Stimulated activated CD8-positive, alpha-beta memory T cell treated with anti-CD3 and anti-CD28 coated beads, Interleukin-12 subunit alpha, Interleukin-12 subunit beta, amount 100 ng/mL, for 24 hours (primary cell): ENCODE measurements at regions not wholly inside any gene's neighbourhood (a gene's known extent, or its start where the extent isn't known, plus 50 kb on each side); places are given as distances from the start of the nearest gene placed in this dataset.

Experiments
- DNase-seq: peaks from one replicate; pipeline ENCODE4 v3.0.0-alpha.2; 2020; ENCODE audit errors: extremely low read depth

DNA sequence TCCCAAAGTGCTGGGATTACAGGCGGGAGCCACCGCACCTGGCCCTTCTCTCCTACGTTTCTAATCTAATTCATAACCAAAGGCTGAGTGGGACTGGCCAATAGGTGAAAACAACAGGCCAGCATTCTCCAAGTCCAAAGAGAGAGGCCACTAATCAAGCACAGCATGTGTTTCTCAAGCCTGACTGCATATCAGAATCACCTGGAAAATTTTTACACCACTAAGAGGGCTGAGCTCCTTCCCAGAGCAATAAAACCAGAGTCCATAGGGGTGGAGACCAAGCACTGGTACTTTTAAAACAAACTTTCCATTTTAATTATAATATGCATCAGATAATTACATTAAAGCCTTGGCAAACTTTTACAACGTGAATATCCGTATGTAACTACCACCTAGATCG, 254.4 kb downstream of the OPA1 start:
- no peak for DNase-seq

DNA sequence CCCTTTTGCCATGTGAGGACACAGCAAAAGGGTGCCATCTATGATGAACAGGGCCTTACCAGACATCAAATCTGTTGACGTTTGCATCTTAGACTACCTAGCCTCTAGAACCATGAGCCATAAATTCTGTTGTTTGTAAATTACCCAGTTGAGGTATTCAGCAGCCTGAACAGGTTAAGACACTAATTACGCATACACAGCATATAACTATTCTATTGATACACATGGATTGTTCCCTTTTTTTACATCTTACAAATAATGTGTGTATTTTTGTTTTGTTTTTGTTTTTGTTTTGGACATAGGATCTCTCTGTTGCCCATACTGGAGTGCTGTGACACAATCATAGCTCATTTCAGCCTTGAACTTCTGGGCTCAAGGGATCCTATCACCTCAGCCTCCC, 255.5 kb downstream of the OPA1 start:
- no peak for DNase-seq

DNA sequence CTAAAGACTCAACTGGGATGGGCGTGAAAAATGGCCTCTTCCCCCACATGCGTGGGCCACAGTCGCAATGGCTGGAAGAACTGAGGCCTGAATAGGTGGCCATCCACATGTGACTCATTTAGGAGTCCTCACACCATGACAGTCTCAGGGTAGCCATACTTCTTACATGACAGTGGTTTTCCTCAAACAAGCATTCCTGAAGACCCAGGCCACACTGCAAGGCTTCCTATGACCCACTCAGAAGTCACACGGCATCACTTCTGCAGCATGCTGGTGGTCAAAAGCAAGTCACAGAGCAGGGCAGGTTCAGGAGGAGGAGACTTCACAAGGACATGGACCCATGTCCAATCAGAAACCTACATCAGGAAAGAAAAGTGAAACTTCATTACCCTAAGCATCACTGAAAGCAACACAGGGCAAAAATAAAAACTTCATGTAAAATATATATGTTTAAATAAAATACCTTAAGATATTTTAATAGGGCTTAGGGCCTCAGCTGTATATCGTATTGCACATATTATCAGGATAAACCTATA, 257.1 kb downstream of the OPA1 start:
- no peak for DNase-seq

DNA sequence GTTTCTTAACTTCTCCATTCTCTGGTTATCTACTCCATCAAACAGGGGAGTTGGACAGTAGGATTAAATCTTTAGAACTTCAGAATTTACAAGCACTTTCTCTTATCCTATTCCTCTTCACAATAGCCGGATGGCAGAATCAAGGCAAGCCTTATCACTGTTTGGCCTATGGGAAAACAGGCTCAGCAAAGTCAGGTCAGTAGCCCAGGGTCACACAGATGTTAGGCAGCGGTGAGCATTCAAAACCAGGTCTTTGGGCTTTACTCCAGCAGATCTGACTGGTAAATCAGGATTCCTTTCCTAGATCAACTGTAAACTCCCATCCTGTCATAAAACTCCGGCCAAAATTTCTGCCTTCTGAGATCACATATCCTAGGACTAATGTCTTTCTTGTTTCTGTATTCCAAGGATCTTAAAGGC, 258.4 kb downstream of the OPA1 start:
- no peak for DNase-seq

DNA sequence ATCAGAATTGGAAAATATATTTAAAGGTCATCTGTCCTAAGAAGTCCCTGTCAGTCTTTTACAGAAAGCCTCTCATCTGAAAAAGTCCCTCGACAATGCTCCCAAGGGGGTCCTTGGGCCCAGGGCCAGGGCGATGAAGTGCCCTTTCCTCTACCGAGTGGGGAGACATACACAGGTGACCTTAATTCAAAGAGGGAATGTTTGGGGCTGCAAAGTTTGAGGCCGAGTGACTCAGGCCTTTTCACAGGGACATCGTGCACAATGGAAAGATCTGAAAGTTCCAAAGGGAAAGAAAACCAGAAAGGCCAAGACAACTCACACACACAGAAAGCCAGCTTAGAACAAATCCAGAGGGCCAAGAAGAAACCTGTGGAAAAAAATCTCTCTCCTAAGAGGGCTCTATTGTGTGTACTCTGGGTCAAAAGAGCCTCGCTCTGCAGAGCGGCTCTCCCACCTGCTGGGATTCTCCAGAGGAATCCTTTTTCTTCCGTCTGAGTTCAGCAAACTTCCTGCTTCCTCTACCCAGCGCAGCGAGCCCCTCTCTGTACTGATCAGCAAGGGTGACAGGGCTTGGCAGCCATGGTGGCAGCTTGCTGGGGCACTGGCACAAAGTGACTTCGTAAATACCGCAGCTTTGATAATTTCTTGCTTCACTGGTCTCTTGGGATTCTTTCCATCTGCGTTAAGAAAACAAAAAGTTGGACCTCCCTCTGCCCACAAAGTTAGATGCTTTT, 259.1 kb downstream of the OPA1 start:
- DNase-seq: no peak

DNA sequence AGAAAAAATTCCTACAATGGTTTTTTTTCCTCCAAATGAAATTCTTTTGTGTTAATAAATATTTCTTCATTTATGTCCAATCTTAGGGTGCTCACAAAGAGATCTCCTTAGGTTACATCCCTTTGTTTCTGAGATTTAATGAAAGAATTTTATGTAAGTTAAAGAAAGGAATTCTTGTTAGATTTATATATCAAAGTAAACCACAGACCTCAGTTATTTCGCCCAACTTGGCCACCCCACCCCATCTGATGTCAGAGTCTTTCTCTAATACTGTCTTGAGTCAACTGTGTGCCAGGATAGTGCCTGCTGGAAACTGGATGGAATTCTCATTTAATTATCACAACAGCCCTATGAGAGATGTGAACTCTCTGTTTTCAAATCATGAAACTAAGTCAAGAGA, 259.9 kb downstream of the OPA1 start:
- no peak for DNase-seq

DNA sequence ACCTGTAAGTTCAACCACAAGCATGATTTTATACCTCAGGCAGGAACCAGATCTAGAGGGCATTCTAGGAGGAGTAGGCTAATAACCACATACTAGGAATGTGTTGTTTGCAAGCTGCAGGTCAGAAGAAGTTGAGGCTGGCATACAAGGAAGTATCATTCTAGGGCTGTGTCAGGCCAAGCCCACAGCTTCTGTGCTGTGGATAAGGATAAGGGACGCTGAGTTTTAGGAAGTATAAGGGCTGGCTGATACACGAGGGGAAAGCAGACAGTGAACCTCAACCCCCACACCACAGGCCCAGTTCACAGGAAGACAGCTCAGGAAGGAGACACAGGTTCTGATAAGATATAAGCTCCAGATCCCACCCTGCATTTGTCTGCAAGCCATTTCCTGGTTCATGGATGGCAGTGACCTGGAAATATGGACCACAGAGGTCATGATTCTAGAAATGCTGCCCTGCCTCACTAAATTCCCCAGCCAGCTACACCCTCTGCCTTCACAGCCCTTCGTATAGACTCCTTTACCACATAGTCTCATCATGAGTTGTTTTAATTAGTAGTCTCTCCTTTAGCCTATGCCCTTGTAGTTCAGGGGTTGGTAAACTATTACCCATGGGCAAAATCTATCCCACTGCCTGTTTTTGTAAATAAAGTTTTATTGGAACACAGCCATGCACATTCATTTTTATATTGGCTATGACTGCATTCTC, 260.7 kb downstream of the OPA1 start:
- DNase-seq: no peak

DNA sequence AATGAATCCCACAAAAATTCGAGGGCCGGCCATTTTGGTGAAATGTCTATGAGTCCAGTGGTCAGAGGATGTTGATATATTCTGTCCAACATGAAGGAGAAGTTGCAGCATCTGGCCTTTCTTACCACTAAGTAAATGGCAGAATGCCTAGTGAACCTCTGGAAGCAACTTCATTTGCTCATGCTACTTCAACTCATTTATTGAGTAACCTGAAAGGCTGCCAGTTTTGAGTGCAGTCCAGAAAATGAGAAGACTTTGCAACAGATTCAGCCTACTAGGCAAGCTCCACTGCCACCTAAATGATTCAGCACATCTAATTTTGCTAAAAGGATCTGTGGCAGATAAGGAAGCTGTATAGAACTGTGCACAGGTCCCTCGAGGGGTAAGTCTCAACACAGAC, 265.0 kb downstream of the OPA1 start:
- DNase-seq: no peak

DNA sequence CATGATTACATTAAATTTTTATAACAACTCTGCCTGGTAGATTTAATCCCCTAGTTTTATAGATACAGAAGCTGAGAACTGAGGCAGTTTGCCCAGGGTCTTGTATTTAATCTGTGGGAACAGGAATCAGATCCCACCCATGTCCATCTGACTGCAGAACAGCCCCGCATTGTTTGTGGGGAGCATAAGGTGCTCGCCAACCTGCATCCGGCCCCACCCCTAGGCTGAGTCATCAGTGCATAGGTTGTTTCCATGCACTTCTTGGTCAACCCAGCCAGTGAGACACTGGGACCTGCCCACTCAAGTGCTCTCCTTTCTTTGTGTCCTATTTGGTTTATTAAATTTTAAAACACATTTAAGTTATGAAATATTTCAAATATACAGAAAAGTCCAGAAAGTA, 266.2 kb downstream of the OPA1 start:
- DNase-seq: no peak

DNA sequence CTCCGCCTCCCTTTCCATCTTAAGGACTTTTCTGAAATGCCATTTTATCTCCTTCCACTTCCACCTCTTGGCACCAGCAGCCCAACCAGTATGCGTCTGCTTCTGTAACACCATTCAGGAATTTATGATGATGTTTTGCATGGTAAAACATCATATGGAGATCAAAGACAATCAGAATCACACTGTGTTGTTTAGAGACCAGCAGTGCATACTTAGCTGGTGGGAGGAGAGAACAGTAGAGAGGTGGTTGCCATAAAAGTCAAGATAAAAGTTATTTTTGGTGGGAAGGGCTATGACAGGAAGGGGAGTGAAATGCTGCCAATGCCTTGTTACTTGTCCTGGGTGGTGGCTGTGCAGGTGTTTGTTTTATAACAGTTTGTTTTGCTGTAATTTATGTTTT, 268.0 kb downstream of the OPA1 start:
- DNase-seq: no peak

DNA sequence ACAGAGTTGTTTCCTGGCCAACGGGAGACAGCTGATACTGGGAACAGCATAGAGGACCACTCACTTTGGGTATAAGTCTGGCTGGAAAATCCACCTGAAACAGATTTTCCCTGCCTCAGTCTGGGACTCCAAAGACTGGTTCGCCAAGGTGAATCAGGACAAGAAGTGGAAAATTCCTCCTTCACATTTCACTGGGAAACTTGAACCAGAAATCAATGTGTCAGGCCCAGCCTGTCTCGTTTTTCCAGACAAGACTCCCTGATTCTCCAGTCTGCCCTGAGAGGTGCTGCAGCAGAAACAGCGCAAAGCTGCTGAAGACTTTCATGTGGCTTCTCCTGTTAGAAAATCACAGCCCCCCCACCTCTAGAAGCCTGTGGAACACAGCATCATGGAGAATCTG, 269.8 kb downstream of the OPA1 start:
- DNase-seq: no peak

DNA sequence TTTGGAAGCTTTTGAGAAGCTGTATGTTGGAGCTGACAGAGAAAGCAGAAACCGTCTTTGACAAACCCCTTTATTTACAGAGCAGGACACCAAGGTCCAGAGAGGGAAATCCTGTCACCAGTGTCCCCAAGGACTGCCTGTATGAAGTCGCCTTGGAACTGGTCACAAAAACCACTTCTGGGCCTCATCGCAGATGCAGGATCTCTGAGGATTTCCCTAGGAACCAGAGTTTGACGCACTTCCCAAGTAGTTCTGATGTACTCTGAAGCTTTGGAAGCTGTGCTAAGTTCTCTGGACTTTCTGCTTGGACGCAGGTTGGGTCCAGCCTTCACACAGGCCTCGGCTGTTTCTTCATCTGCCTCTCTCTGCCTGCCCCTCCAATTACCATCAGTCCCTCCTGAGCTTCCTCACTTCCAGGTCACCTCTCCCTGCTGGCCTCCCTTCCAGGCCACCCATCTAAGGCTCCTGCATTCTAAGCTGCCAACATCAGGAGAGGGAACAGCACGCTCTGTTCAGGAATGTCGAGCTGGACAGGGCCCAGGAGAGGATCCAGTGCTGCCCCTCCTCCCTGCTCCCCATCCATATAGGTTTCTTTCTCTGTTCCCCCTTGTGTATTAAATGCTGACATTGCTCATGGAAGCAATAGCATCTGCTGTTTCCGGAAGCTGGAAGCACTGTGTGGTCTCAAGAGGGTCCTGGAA, 270.8 kb downstream of the OPA1 start:
- no peak for DNase-seq

DNA sequence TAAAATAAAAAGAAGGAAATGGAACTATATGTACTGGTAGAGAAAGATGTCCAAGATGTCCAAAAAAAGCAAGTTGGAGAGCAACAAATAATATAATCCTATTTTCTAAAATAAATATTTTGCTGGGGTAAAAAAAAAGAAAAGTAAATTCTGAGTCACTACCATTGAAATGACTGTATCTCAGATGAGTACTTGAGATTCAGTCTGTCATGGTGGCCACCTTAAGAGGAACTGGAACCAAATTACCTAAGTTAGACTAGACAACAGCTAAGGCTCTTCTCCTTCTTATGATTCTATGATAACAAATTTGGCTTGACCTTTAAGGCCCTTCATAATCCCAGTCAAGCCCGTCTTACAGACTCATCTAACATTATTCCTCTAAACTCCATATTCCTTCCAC, 270.6 kb upstream of the HES1 start:
- DNase-seq: no peak

DNA sequence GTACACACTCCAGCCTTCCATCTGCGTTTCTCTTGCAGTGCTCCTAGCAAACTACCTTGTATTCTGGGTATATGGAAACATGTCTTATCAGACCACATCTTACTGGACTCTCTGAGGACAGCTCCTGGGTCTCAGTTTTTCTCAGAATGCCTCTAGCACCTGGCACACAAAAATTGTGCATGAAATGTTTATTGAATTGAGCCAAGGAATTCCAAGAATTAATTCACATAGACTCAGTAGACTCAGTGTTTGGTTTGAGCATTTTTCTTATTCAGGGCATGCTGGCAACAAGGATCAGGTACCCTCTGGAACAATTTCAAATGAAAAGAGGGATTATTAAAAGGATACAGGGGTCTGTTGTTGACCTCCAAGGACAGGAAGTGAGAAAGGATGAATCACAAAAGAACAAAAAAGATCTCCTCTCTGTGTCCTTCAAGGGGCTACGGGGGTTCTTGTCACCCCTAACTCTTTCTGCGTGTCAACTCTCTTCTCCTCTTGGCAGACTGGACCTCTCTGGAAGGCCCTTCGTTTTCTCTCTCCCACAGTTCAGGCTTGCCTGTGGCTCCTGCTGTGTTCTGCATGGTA, 270.0 kb upstream of the HES1 start:
- DNase-seq: no peak

DNA sequence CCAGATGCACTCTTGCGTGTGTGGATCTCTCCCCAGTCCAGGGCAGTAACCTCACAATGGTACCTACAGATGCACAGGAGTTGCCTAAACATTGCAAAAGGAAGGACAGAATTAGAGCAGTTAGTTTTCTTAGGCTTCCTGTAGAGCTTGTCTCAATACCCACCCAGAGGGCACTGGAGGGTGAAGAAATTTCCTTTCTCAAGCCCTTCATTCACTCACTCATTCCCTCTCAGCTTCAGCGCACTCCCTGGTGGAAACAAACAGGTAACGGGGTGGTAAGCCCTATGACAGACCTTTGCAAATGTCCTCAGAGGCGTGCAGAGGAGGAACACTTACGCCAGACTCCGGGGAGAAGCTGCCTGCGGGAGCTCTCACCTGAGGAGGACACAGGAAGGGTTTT, 267.4 kb upstream of the HES1 start:
- no peak for DNase-seq

DNA sequence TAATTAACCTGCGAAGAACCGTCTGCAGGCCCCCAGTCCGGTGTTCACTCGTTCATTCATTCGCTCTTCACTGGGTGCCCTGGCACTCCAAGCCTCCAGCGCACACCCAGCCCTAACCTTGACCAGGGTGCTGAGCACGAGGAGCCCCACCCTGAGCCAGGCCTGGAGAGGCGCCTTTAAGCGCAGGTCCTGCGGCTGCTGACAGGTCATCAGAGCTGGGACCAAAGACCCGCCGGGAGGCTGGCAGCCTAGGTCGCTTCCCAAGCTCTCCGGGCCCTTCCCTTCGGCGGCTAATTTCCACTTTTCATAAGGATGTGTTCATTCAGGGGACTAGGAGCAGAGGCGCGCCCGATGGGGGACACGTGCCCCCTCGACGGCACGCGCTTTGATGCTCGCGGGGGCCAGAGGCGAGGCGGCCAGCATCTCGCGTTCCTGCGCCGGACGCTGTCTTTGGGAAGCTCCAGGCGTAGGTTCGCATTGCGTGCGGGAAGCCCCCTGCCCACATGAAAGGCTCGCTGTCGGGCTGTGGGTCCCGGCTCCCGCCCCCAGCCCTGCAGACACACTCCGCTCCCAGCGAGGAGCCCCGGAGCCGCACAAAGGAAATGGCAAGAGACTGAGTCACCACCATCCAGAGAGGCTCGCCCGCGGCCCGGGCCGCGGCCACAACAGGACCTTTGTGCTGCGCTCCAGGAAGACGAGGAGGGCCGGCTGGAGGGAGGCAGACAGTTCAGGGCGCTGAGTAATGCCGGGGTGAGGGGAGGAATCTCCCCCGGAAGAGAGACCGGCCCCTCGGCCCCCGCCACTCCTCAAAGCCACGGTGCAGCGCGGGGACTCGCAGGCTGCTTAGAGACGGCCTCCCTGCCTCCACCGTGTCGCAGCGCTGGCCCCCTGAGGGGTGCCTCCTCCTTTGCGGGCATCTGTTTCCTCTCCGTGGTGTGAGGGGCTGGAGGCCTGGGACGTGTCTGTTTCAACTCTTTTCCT, 266.4 kb upstream of the HES1 start:
- DNase-seq: no peak

DNA sequence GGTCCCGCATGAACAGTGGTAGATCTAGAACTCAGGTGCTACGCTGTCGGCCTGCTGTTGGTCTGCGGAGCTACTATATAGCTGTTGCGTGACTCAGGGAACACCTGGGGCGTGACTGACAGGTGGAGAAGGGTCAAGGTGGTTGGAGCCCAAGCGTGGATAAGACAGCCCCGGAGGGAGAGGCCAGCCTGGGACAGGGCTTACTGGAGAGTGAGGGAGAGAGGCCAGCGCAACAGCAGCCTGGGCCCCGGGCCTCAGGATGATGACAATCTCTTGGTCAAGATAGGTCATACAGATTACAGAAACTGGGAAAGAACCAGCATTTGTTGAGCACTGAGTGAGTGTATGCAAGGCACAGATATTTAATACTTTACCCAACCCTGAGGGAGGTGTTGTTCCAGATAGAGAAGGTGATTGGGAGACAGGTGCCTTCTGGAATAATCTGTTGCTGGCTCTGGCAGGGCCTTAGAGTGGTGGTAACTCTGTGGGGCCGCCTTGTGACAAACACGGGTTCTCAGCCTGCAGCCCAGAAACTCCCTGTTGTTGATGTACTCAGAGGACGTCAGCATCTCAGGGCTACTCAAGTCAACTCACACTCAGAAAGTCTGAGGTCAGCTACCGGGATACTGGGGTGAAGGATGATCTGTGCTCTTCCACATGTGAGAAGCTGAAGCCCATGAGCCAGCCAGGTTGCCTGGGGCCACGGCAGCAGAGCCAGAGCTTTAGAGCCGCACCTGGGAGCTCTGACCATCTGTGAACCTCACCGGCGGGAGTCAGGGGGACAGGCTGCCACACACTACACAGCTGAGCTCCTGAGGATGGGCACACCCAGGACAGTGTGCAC, 265.4 kb upstream of the HES1 start:
- no peak for DNase-seq

DNA sequence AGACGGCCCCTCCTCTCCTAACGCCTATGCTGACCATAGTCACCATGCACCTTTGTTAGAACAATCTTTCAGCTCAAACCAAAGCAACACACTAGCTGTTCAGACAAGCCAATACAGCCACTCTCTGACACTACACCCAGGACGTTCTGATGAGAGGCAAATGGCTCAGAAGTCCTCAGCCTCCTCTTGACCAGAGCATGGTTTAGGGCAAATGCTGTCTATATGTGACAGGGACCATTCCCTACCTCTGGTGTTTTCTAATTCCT, 264.8 kb upstream of the HES1 start:
- DNase-seq: no peak

DNA sequence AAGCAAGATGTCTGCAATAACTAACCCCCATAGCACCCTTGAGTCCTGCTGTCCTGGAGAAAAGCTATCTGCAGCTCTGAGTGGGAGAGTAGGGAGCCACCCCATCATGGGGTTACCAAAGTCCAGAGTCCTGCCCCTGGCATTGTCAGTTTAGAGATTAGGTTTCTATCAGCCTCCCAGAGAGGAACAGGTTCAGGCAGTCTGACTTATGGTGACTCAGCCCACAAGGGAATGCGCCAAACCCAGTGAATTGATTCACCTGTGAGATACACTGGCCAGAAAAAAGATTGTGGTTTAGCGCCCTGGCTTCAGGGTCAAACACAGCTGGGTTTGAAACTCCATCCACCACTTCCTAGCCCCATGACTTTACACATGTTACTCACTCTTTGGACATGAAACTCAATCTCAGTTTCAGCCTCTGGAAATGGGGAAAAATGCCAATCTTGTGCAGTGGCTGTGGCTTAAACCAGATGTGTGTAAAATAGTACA, 263.6 kb upstream of the HES1 start:
- DNase-seq: no peak

DNA sequence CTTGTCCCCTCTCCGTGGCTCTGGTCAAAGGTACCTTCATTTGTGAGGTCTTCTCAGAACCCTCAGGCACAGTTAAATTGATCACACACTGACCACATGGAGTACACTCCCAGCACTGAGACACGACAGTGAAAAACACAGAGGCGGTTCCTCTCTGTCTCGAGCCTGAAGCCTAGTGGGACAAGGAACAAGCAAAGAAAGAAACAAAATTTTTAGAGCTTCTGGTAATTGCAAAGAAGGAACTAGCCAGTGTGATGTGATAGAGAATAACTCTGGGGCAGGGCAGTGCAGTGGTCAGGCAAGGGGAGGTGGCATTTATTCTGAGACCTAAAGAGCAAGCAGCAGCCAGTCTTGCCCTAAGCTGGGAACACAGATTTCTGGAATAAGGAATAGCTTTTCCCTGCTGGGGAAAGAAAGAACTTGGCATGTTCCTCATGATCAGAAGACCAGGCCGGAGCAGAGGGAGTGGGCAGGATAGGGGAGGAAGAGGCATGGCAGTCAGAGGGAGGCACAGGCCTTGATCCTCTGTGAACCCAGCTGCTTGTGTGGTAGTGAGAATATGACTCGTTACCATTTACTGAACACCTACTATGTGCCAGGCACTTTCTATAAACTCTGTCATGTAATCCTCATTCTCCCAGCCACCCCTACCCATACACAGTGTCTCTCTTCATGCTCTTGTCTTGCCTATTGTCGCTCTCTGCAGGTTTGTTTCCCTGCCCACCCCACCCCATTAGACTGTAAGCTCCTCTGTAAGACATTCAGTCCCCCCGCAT, 262.3 kb upstream of the HES1 start:
- DNase-seq: no peak
